ENCODE measurements at regions not wholly inside any gene's neighbourhood (a gene's known extent, or its start where the extent isn't known, plus 50 kb on each side); places are given as distances from the start of the nearest gene placed in this dataset.

GRCh38 chr12:22916241-22916640 lies 291.3 kb downstream of the ETNK1 start:
- H3K27me3 ChIP-seq (ENCODE audit: control insufficient read depth, insufficient read depth, low read length) = peaks cover 6% of the 10 kb centered on the region
- no peaks in the 10 kb centered on the region for H3K9me3 ChIP-seq (replicated peaks; ENCODE audit: low read length)
- no peak overlapping the region for H3K9ac ChIP-seq (ENCODE audit: low read depth, low read length)
- no peaks in the 10 kb centered on the region for H3K36me3 ChIP-seq (ENCODE audit: insufficient read depth, low read length)
- no peak overlapping the region for H3K4me3 ChIP-seq (ENCODE audit: low read length)
- no peaks in the 10 kb centered on the region for H3K4me1 ChIP-seq (ENCODE audit: control insufficient read depth, insufficient read depth, low read length)
- H3K4me2 ChIP-seq (ENCODE audit: low read length) = no peak overlapping the region

- Histone ChIP-seq H3K9me3 (replicated peaks; ENCODE audit: low read length) (no peaks in the 10 kb centered on the region), H3K9ac (ENCODE audit: low read depth, low read length) (no peak overlapping the region), H3K4me1 (ENCODE audit: control insufficient read depth, insufficient read depth, low read length) (no peaks in the 10 kb centered on the region), H3K4me3 (ENCODE audit: low read length) (no peak overlapping the region), H3K27me3 (ENCODE audit: control insufficient read depth, insufficient read depth, low read length) (peaks cover 6% of the 10 kb centered on the region), H3K4me2 (ENCODE audit: low read length) (no peak overlapping the region), H3K36me3 (ENCODE audit: insufficient read depth, low read length) (no peaks in the 10 kb centered on the region)
Measured at GRCh38 chr12:22916815-22917214, 291.8 kb downstream of the ETNK1 start.

GRCh38 chr12:22919883-22920282 lies 294.9 kb downstream of the ETNK1 start:
- Histone ChIP-seq H3K4me3 (ENCODE audit: low read length) (no peak overlapping the region), H3K36me3 (ENCODE audit: insufficient read depth, low read length) (no peaks in the 10 kb centered on the region), H3K9me3 (replicated peaks; ENCODE audit: low read length) (no peaks in the 10 kb centered on the region), H3K4me1 (ENCODE audit: control insufficient read depth, insufficient read depth, low read length) (no peaks in the 10 kb centered on the region), H3K9ac (ENCODE audit: low read depth, low read length) (no peak overlapping the region), H3K27me3 (ENCODE audit: control insufficient read depth, insufficient read depth, low read length) (peaks cover 2% of the 10 kb centered on the region), H3K4me2 (ENCODE audit: low read length) (no peak overlapping the region)

- no peaks in the 10 kb centered on the region for H3K9me3 ChIP-seq (replicated peaks; ENCODE audit: low read length)
- no peak overlapping the region for H3K9ac ChIP-seq (ENCODE audit: low read depth, low read length)
- H3K4me2 ChIP-seq (ENCODE audit: low read length) = no peak overlapping the region
- no peak overlapping the region for H3K4me3 ChIP-seq (ENCODE audit: low read length)
- H3K36me3 ChIP-seq (ENCODE audit: insufficient read depth, low read length) = no peaks in the 10 kb centered on the region
- no peaks in the 10 kb centered on the region for H3K4me1 ChIP-seq (ENCODE audit: control insufficient read depth, insufficient read depth, low read length)
- no peaks in the 10 kb centered on the region for H3K27me3 ChIP-seq (ENCODE audit: control insufficient read depth, insufficient read depth, low read length)
Measured at GRCh38 chr12:22923768-22924167, 298.8 kb downstream of the ETNK1 start.

GRCh38 chr12:22924391-22924790 lies 299.4 kb downstream of the ETNK1 start:
- Histone ChIP-seq H3K36me3 (ENCODE audit: insufficient read depth, low read length) (no peaks in the 10 kb centered on the region), H3K9ac (ENCODE audit: low read depth, low read length) (no peak overlapping the region), H3K4me2 (ENCODE audit: low read length) (no peak overlapping the region), H3K4me3 (ENCODE audit: low read length) (no peak overlapping the region), H3K27me3 (ENCODE audit: control insufficient read depth, insufficient read depth, low read length) (no peaks in the 10 kb centered on the region), H3K4me1 (ENCODE audit: control insufficient read depth, insufficient read depth, low read length) (no peaks in the 10 kb centered on the region), H3K9me3 (replicated peaks; ENCODE audit: low read length) (no peaks in the 10 kb centered on the region)

- Histone ChIP-seq H3K27me3 (ENCODE audit: control insufficient read depth, insufficient read depth, low read length) (no peaks in the 10 kb centered on the region), H3K9me3 (replicated peaks; ENCODE audit: low read length) (no peaks in the 10 kb centered on the region), H3K4me2 (ENCODE audit: low read length) (no peak overlapping the region), H3K9ac (ENCODE audit: low read depth, low read length) (no peak overlapping the region), H3K4me1 (ENCODE audit: control insufficient read depth, insufficient read depth, low read length) (no peaks in the 10 kb centered on the region), H3K4me3 (ENCODE audit: low read length) (no peak overlapping the region), H3K36me3 (ENCODE audit: insufficient read depth, low read length) (no peaks in the 10 kb centered on the region)
Measured at GRCh38 chr12:22925623-22926022, 300.7 kb downstream of the ETNK1 start.

- no peak overlapping the region for H3K4me3 ChIP-seq (ENCODE audit: low read length)
- H3K9ac ChIP-seq (ENCODE audit: low read depth, low read length) = no peak overlapping the region
- no peaks in the 10 kb centered on the region for H3K9me3 ChIP-seq (replicated peaks; ENCODE audit: low read length)
- no peak overlapping the region for H3K4me2 ChIP-seq (ENCODE audit: low read length)
- no peaks in the 10 kb centered on the region for H3K4me1 ChIP-seq (ENCODE audit: control insufficient read depth, insufficient read depth, low read length)
- no peaks in the 10 kb centered on the region for H3K27me3 ChIP-seq (ENCODE audit: control insufficient read depth, insufficient read depth, low read length)
- H3K36me3 ChIP-seq (ENCODE audit: insufficient read depth, low read length) = no peaks in the 10 kb centered on the region
Measured at GRCh38 chr12:22932431-22932830, 307.5 kb downstream of the ETNK1 start.

- H3K9ac ChIP-seq (ENCODE audit: low read depth, low read length) = no peak overlapping the region
- no peaks in the 10 kb centered on the region for H3K4me1 ChIP-seq (ENCODE audit: control insufficient read depth, insufficient read depth, low read length)
- no peaks in the 10 kb centered on the region for H3K9me3 ChIP-seq (replicated peaks; ENCODE audit: low read length)
- H3K36me3 ChIP-seq (ENCODE audit: insufficient read depth, low read length) = no peaks in the 10 kb centered on the region
- H3K27me3 ChIP-seq (ENCODE audit: control insufficient read depth, insufficient read depth, low read length) = no peaks in the 10 kb centered on the region
- H3K4me2 ChIP-seq (ENCODE audit: low read length) = no peak overlapping the region
- no peak overlapping the region for H3K4me3 ChIP-seq (ENCODE audit: low read length)
Measured at GRCh38 chr12:22935090-22935489, 310.1 kb downstream of the ETNK1 start.

GRCh38 chr12:22935501-22935900 lies 310.5 kb downstream of the ETNK1 start:
- H3K9me3 ChIP-seq (replicated peaks; ENCODE audit: low read length) = no peaks in the 10 kb centered on the region
- no peaks in the 10 kb centered on the region for H3K36me3 ChIP-seq (ENCODE audit: insufficient read depth, low read length)
- no peak overlapping the region for H3K4me2 ChIP-seq (ENCODE audit: low read length)
- no peaks in the 10 kb centered on the region for H3K4me1 ChIP-seq (ENCODE audit: control insufficient read depth, insufficient read depth, low read length)
- no peak overlapping the region for H3K9ac ChIP-seq (ENCODE audit: low read depth, low read length)
- no peaks in the 10 kb centered on the region for H3K27me3 ChIP-seq (ENCODE audit: control insufficient read depth, insufficient read depth, low read length)
- no peak overlapping the region for H3K4me3 ChIP-seq (ENCODE audit: low read length)

GRCh38 chr12:22938323-22938722 lies 313.4 kb downstream of the ETNK1 start:
- H3K36me3 ChIP-seq (ENCODE audit: insufficient read depth, low read length) = no peaks in the 10 kb centered on the region
- H3K4me3 ChIP-seq (ENCODE audit: low read length) = no peak overlapping the region
- no peaks in the 10 kb centered on the region for H3K4me1 ChIP-seq (ENCODE audit: control insufficient read depth, insufficient read depth, low read length)
- H3K9ac ChIP-seq (ENCODE audit: low read depth, low read length) = no peak overlapping the region
- no peak overlapping the region for H3K4me2 ChIP-seq (ENCODE audit: low read length)
- H3K27me3 ChIP-seq (ENCODE audit: control insufficient read depth, insufficient read depth, low read length) = no peaks in the 10 kb centered on the region
- no peaks in the 10 kb centered on the region for H3K9me3 ChIP-seq (replicated peaks; ENCODE audit: low read length)

GRCh38 chr12:22951206-22951605 lies 326.2 kb downstream of the ETNK1 start:
- H3K9me3 ChIP-seq (replicated peaks; ENCODE audit: low read length) = no peaks in the 10 kb centered on the region
- no peaks in the 10 kb centered on the region for H3K27me3 ChIP-seq (ENCODE audit: control insufficient read depth, insufficient read depth, low read length)
- H3K36me3 ChIP-seq (ENCODE audit: insufficient read depth, low read length) = no peaks in the 10 kb centered on the region
- no peaks in the 10 kb centered on the region for H3K4me1 ChIP-seq (ENCODE audit: control insufficient read depth, insufficient read depth, low read length)
- H3K4me2 ChIP-seq (ENCODE audit: low read length) = no peak overlapping the region
- no peak overlapping the region for H3K9ac ChIP-seq (ENCODE audit: low read depth, low read length)
- H3K4me3 ChIP-seq (ENCODE audit: low read length) = no peak overlapping the region

GRCh38 chr12:22956690-22957089 lies 331.7 kb downstream of the ETNK1 start:
- H3K4me1 ChIP-seq (ENCODE audit: control insufficient read depth, insufficient read depth, low read length) = no peaks in the 10 kb centered on the region
- no peak overlapping the region for H3K9ac ChIP-seq (ENCODE audit: low read depth, low read length)

More at GRCh38 chr12:22956690-22957089, 331.7 kb downstream of the ETNK1 start:
- no peaks in the 10 kb centered on the region for H3K9me3 ChIP-seq (replicated peaks; ENCODE audit: low read length)
- H3K27me3 ChIP-seq (ENCODE audit: control insufficient read depth, insufficient read depth, low read length) = no peaks in the 10 kb centered on the region
- H3K4me2 ChIP-seq (ENCODE audit: low read length) = no peak overlapping the region
- H3K36me3 ChIP-seq (ENCODE audit: insufficient read depth, low read length) = no peaks in the 10 kb centered on the region
- no peak overlapping the region for H3K4me3 ChIP-seq (ENCODE audit: low read length)
